SIG-M5 treated with dmso at 0.1 percent for 504 hours (cell line): ENCODE measurements at regions not wholly inside any gene's neighbourhood (a gene's known extent, or its start where the extent isn't known, plus 50 kb on each side); places are given as distances from the start of the nearest gene placed in this dataset.
"Not testable (repeated sequence)": the region's sequence is repeated elsewhere in the genome, so short reads cannot be mapped to it uniquely, and the experiment has no call there.

Source experiments
- DNase-seq: peaks from one replicate; lab custom pipeline; 2025; ENCODE audit not compliant: unreplicated experiment; lab: John Stamatoyannopoulos, UW

GRCh38 chr4:12609212-12609875, 874.8 kb downstream of the RAB28 start:
- not testable (repeated sequence) for DNase-seq

GRCh38 chr4:12595986-12596385, 888.2 kb downstream of the RAB28 start:
- no peak for DNase-seq

- DNase-seq: no peak
These were observed 888.7 kb downstream of the RAB28 start for GRCh38 chr4:12595489-12595888.

GRCh38 chr4:12588582-12588981, 895.6 kb downstream of the RAB28 start:
- DNase-seq: no peak

GRCh38 chr4:12586242-12587006, 897.7 kb downstream of the RAB28 start:
- DNase-seq: no peak

- DNase-seq: no peak
These were observed 899.8 kb downstream of the RAB28 start for GRCh38 chr4:12584116-12584875.

- no peak for DNase-seq
These were observed 900.9 kb downstream of the RAB28 start for GRCh38 chr4:12583275-12583674.

- no peak for DNase-seq
These were observed 903.4 kb downstream of the RAB28 start for GRCh38 chr4:12580787-12581186.

- no peak for DNase-seq
These were observed 905.0 kb downstream of the RAB28 start for GRCh38 chr4:12579172-12579571.

GRCh38 chr4:12576409-12576808, 907.7 kb downstream of the RAB28 start:
- no peak for DNase-seq

GRCh38 chr4:12573716-12574115, 910.4 kb downstream of the RAB28 start:
- no peak for DNase-seq

- DNase-seq: no peak
These were observed 921.5 kb downstream of the RAB28 start for GRCh38 chr4:12562476-12563140.

- no peak for DNase-seq
These were observed 922.1 kb downstream of the RAB28 start for GRCh38 chr4:12562021-12562420.

- peak; percentile 21 for DNase-seq
These were observed 929.1 kb downstream of the RAB28 start for GRCh38 chr4:12555011-12555410.

- DNase-seq: no peak
These were observed 935.5 kb downstream of the RAB28 start for GRCh38 chr4:12548678-12549077.

GRCh38 chr4:12545812-12546211, 938.3 kb downstream of the RAB28 start:
- DNase-seq: no peak

- no peak for DNase-seq
These were observed 946.0 kb downstream of the RAB28 start for GRCh38 chr4:12538162-12538561.

GRCh38 chr4:12534684-12535083, 949.5 kb downstream of the RAB28 start:
- no peak for DNase-seq

- DNase-seq: no peak
These were observed 964.7 kb downstream of the RAB28 start for GRCh38 chr4:12519426-12519825.

GRCh38 chr4:12507868-12508481, 976.2 kb downstream of the RAB28 start:
- no peak for DNase-seq

GRCh38 chr4:12500409-12500808, 983.7 kb downstream of the RAB28 start:
- no peak for DNase-seq
